PC-9 (cell line): ENCODE measurements at regions not wholly inside any gene's neighbourhood (a gene's known extent, or its start where the extent isn't known, plus 50 kb on each side); places are given as distances from the start of the nearest gene placed in this dataset.

Experiments used
- BruUV-seq: library from RNA; stranded (reverse); fragments of 400-500 nt; replicated peaks from 2 replicates; lab custom pipeline; 2021; lab: Mats Ljungman, UMichigan
- CTCF ChIA-PET: fragments of 300-600 bp; sonication (Branson Sonifier 250); formaldehyde crosslinking; loops from one replicate; lab custom pipeline; 2022; ENCODE audit warnings: antibody characterized with exemption; lab: Charles Lee
- POLR2A ChIA-PET: fragments of 300-600 bp; sonication (Branson Sonifier 250); formaldehyde crosslinking; loops from one replicate; lab custom pipeline; 2022; ENCODE audit warnings: antibody characterized with exemption; ENCODE audit not compliant: unreplicated experiment; lab: Charles Lee
- DNase-seq, 2 experiments: peaks; one replicate each; pipeline versions ENCODE4 v3.0.0 to v3.0.0-alpha.2; 2015 to 2022; ENCODE audit warnings: mixed read lengths in 1 of 2
- H2AFZ ChIP-seq: fragments of 200-600 bp; sonication (generic); 2 replicates; pipeline ENCODE4 v1.8.1; 2017; ENCODE audit warnings: antibody characterized with exemption
- H3F3A ChIP-seq: fragments of 200-600 bp; sonication (generic); 2 replicates; pipeline ENCODE4 v1.8.1; 2017; ENCODE audit warnings: antibody characterized with exemption, mild to moderate bottlenecking, low read depth; ENCODE audit not compliant: insufficient read depth
- H3K27ac ChIP-seq: fragments of 200-600 bp; sonication (generic); 2 replicates; pipeline ENCODE4 v1.6.1; 2016; ENCODE audit warnings: mixed run types
- H3K27me3 ChIP-seq: fragments of 200-600 bp; sonication (generic); 2 replicates; pipeline ENCODE4 v1.6.1; 2016; ENCODE audit warnings: low read depth, mixed run types; ENCODE audit not compliant: insufficient read depth
- H3K36me3 ChIP-seq: fragments of 200-600 bp; sonication (generic); 2 replicates; pipeline ENCODE4 v1.6.1; 2016; ENCODE audit warnings: low read depth, mixed run types
- H3K4me1 ChIP-seq: fragments of 200-600 bp; sonication (generic); replicated peaks from 2 replicates; pipeline ENCODE4 v1.6.1; 2016; ENCODE audit warnings: mixed run types; ENCODE audit not compliant: insufficient read depth
- H3K4me2 ChIP-seq: fragments of 200-600 bp; sonication (generic); 2 replicates; pipeline ENCODE4 v1.6.1; 2017; ENCODE audit warnings: mixed run types
- H3K4me3 ChIP-seq: fragments of 200-600 bp; sonication (generic); 2 replicates; pipeline ENCODE4 v1.6.1; 2016; ENCODE audit warnings: mixed run types
- H3K79me2 ChIP-seq: fragments of 200-600 bp; sonication (generic); 2 replicates; pipeline ENCODE4 v1.6.1; 2017; ENCODE audit warnings: low read depth, mixed run types
- H3K9me2 ChIP-seq: fragments of 200-600 bp; sonication (generic); 2 replicates; pipeline ENCODE4 v1.8.1; 2017; ENCODE audit warnings: mild to moderate bottlenecking; ENCODE audit not compliant: insufficient read depth
- H3K9me3 ChIP-seq: fragments of 200-600 bp; sonication (generic); 2 replicates; pipeline ENCODE4 v1.8.1; 2016; ENCODE audit warnings: low read depth; ENCODE audit not compliant: insufficient read depth
- H4K20me1 ChIP-seq: fragments of 200-600 bp; sonication (generic); 2 replicates; pipeline ENCODE4 v1.8.1; 2017; ENCODE audit not compliant: insufficient read depth
- CTCF ChIP-seq: fragments of 200-600 bp; sonication (generic); conservative IDR thresholded peaks from 2 replicates; pipeline ENCODE4 v1.6.1; 2017; ENCODE audit warnings: mixed run types, antibody characterized with exemption, mild to moderate bottlenecking, moderate library complexity
- EZH2 ChIP-seq: fragments of 200-600 bp; sonication (generic); IDR thresholded peaks from 2 replicates; pipeline ENCODE4 v1.8.0; 2017; ENCODE audit warnings: antibody characterized with exemption, low read depth
- intact Hi-C: fragments of 100-400 bp; cut with micrococcal nuclease; formaldehyde crosslinking; loops from one replicate; pipeline ENCODE4 v1.10.0; 2022; ENCODE audit not compliant: unreplicated experiment

- TF ChIP-seq CTCF (no peak), EZH2 (no peak)
- no peak overlapping the region for H3K4me2 ChIP-seq
- H3K4me3 ChIP-seq: no peak overlapping the region
- no peaks in the 10 kb centered on the region for H3K79me2 ChIP-seq
- H3K9me3 ChIP-seq: no peaks in the 10 kb centered on the region
- no peaks in the 10 kb centered on the region for H3K36me3 ChIP-seq
- H4K20me1 ChIP-seq: no peaks in the 10 kb centered on the region
- CTCF ChIA-PET: no interaction called here
- no peaks in the 10 kb centered on the region for H3K27me3 ChIP-seq
- no peak for DNase-seq
- no peaks in the 10 kb centered on the region for H3F3A ChIP-seq
- H3K9me2 ChIP-seq: no peaks in the 10 kb centered on the region
- H2AFZ ChIP-seq: no peak overlapping the region
- intact Hi-C loops: no loop called here
- no TSS peak for BruUV-seq
- H3K4me1 ChIP-seq: no peaks in the 10 kb centered on the region
- POLR2A ChIA-PET: no interaction called here
- no peak overlapping the region for H3K27ac ChIP-seq
Measured at GRCh38 chr4:130668859-130669258, 1572.9 kb downstream of the C4orf33 start.

GRCh38 chr4:130675266-130675665 is 1579.3 kb downstream of the C4orf33 start:
- H3K9me3 ChIP-seq: no peaks in the 10 kb centered on the region
- TF ChIP-seq EZH2 (no peak), CTCF (no peak)
- H3K4me3 ChIP-seq: no peak overlapping the region
- no TSS peak for BruUV-seq
- no peaks in the 10 kb centered on the region for H3K79me2 ChIP-seq
- DNase-seq: no peak
- H3K27me3 ChIP-seq: no peaks in the 10 kb centered on the region
- no peak overlapping the region for H2AFZ ChIP-seq
- H4K20me1 ChIP-seq: no peaks in the 10 kb centered on the region
- intact Hi-C loops: no loop called here
- no peaks in the 10 kb centered on the region for H3K9me2 ChIP-seq
- ChIA-PET CTCF (no interaction called here), POLR2A (no interaction called here)
- H3F3A ChIP-seq: no peaks in the 10 kb centered on the region
- H3K36me3 ChIP-seq: no peaks in the 10 kb centered on the region
- H3K4me1 ChIP-seq: no peaks in the 10 kb centered on the region
- no peak overlapping the region for H3K4me2 ChIP-seq
- H3K27ac ChIP-seq: no peak overlapping the region

- Histone ChIP-seq H2AFZ (no peak overlapping the region), H3K4me1 (no peaks in the 10 kb centered on the region), H3K79me2 (no peaks in the 10 kb centered on the region), H3K4me3 (no peak overlapping the region), H3K36me3 (no peaks in the 10 kb centered on the region), H3K9me3 (no peaks in the 10 kb centered on the region), H3K27me3 (no peaks in the 10 kb centered on the region), H3F3A (no peaks in the 10 kb centered on the region), H3K4me2 (no peak overlapping the region), H3K9me2 (no peaks in the 10 kb centered on the region), H3K27ac (no peak overlapping the region), H4K20me1 (no peaks in the 10 kb centered on the region)
- CTCF ChIA-PET: no interaction called here
- POLR2A ChIA-PET: no interaction called here
- TF ChIP-seq CTCF (no peak), EZH2 (no peak)
- intact Hi-C loops: no loop called here
- BruUV-seq: no TSS peak
- DNase-seq: no peak
Measured at GRCh38 chr4:130689181-130689580, 1593.2 kb downstream of the C4orf33 start.
